Esophagus muscularis mucosa (tissue), 4 donors: ENCODE measurements at regions not wholly inside any gene's neighbourhood (a gene's known extent, or its start where the extent isn't known, plus 50 kb on each side); places are given as distances from the start of the nearest gene placed in this dataset.

ENCODE experiments used
- EP300 ChIP-seq: sonication (generic); formaldehyde crosslinking; IDR thresholded peaks from one replicate; pipeline ENCODE4 v1.6.1; 2017; ENCODE audit warnings: antibody characterized with exemption
- POLR2A ChIP-seq: fragments of 450-650 bp; IDR thresholded peaks from one replicate; pipeline ENCODE4 v1.6.1; 2017; ENCODE audit warnings: antibody characterized with exemption, moderate library complexity, mild to moderate bottlenecking, low read depth
- POLR2AphosphoS5 ChIP-seq, 2 donors: sonication (generic); formaldehyde crosslinking; IDR thresholded peaks; one replicate each; pipeline ENCODE4 v1.6.1; 2017; ENCODE audit warnings: antibody characterized with exemption in 2 of 2
- TF ChIP-seq, protein P1 (sequence below), 3 experiments: fragments of 200-600 bp in 2 of 3; fragments of 450-650 bp in 1 of 3; sonication (generic) in 2 of 3; IDR thresholded peaks; one replicate each; pipeline ENCODE4 v1.5.1; 2017 to 2019; ENCODE audit warnings: antibody characterized with exemption in 3 of 3, mild to moderate bottlenecking in 2 of 3, moderate library complexity in 1 of 3

GRCh38 chr21:28213261-28213660 is 779.4 kb downstream of the LTN1 start:
- no peak for TF ChIP-seq EP300
- no peak for TF ChIP-seq POLR2A
- TF ChIP-seq, protein P1, sequence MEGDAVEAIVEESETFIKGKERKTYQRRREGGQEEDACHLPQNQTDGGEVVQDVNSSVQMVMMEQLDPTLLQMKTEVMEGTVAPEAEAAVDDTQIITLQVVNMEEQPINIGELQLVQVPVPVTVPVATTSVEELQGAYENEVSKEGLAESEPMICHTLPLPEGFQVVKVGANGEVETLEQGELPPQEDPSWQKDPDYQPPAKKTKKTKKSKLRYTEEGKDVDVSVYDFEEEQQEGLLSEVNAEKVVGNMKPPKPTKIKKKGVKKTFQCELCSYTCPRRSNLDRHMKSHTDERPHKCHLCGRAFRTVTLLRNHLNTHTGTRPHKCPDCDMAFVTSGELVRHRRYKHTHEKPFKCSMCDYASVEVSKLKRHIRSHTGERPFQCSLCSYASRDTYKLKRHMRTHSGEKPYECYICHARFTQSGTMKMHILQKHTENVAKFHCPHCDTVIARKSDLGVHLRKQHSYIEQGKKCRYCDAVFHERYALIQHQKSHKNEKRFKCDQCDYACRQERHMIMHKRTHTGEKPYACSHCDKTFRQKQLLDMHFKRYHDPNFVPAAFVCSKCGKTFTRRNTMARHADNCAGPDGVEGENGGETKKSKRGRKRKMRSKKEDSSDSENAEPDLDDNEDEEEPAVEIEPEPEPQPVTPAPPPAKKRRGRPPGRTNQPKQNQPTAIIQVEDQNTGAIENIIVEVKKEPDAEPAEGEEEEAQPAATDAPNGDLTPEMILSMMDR (IDR thresholded peaks at IDR 0.05), result no peak
- TF ChIP-seq POLR2AphosphoS5 (IDR thresholded peaks at IDR 0.05), result no peak
